ENCODE measurements at regions not wholly inside any gene's neighbourhood (a gene's known extent, or its start where the extent isn't known, plus 50 kb on each side); places are given as distances from the start of the nearest gene placed in this dataset.

- H3K27ac ChIP-seq (ENCODE audit: low read depth, low read length) = no peak overlapping the region
- WGBS, 3 donors = 19 to 35% (median 24%) methylated on average over 5 of the region's 5 CpGs
Measured at GRCh38 chr1:4965346-4966075, 311.1 kb downstream of the AJAP1 start.

- 50 to 68% (median 58%) methylated on average over 13 of the region's 13 CpGs for WGBS, 3 donors
- H3K27ac ChIP-seq (ENCODE audit: low read depth, low read length) = no peak overlapping the region
Measured at GRCh38 chr1:4964634-4965345, 310.4 kb downstream of the AJAP1 start.

- no peak overlapping the region for H3K27ac ChIP-seq (ENCODE audit: low read depth, low read length)
- WGBS, 3 donors = 63 to 83% (median 81%) methylated on average over 8 of the region's 8 CpGs
Measured at GRCh38 chr1:4963251-4963650, 308.8 kb downstream of the AJAP1 start.

GRCh38 chr1:4962836-4963235, 308.4 kb downstream of the AJAP1 start:
- 67 to 80% (median 74%) methylated on average over 10 of the region's 10 CpGs for WGBS, 3 donors
- H3K27ac ChIP-seq (ENCODE audit: low read depth, low read length) = no peak overlapping the region

- no peak overlapping the region for H3K27ac ChIP-seq (ENCODE audit: low read depth, low read length)
- WGBS, 3 donors = 71 to 84% (median 84%) methylated on average over 8 of the region's 8 CpGs
Measured at GRCh38 chr1:4961935-4962645, 307.7 kb downstream of the AJAP1 start.

GRCh38 chr1:4960782-4961475, 306.5 kb downstream of the AJAP1 start:
- 75 to 81% (median 79%) methylated on average over 16 of the region's 16 CpGs for WGBS, 3 donors
- H3K27ac ChIP-seq (ENCODE audit: low read depth, low read length) = no peak overlapping the region

- 83 to 91% (median 83%) methylated on average over 9 of the region's 9 CpGs for WGBS, 3 donors
- no peak overlapping the region for H3K27ac ChIP-seq (ENCODE audit: low read depth, low read length)
Measured at GRCh38 chr1:4960336-4960735, 305.9 kb downstream of the AJAP1 start.

- WGBS, 3 donors = 79 to 84% (median 81%) methylated on average over 6 of the region's 6 CpGs
- no peak overlapping the region for H3K27ac ChIP-seq (ENCODE audit: low read depth, low read length)
Measured at GRCh38 chr1:4959216-4959615, 304.8 kb downstream of the AJAP1 start.

- whole genome bisulfite sequencing, 3 donors = 89 to 92% (median 90%) methylated on average over 4 of the region's 4 CpGs
- H3K27ac ChIP-seq (ENCODE audit: low read depth, low read length) = no peak overlapping the region
Measured at GRCh38 chr1:4957027-4957426, 302.6 kb downstream of the AJAP1 start.

GRCh38 chr1:4954392-4954791, 300.0 kb downstream of the AJAP1 start:
- no peak overlapping the region for H3K27ac ChIP-seq (ENCODE audit: low read depth, low read length)

GRCh38 chr1:4951601-4952000, 297.2 kb downstream of the AJAP1 start:
- no peak overlapping the region for H3K27ac ChIP-seq (ENCODE audit: low read depth, low read length)
- 80 to 87% (median 86%) methylated on average over 8 of the region's 8 CpGs for WGBS, 3 donors

- H3K27ac ChIP-seq (ENCODE audit: low read depth, low read length) = no peak overlapping the region
- WGBS, 3 donors = 86 to 90% (median 89%) methylated on average over 5 of the region's 5 CpGs
Measured at GRCh38 chr1:4946343-4946742, 291.9 kb downstream of the AJAP1 start.

GRCh38 chr1:4944911-4945310, 290.5 kb downstream of the AJAP1 start:
- WGBS, 3 donors = 77 to 80% (median 79%) methylated on average over 9 of the region's 9 CpGs
- H3K27ac ChIP-seq (ENCODE audit: low read depth, low read length) = no peak overlapping the region

GRCh38 chr1:4944072-4944471, 289.7 kb downstream of the AJAP1 start:
- WGBS, 3 donors = 68 to 89% (median 76%) methylated on average over 5 of the region's 5 CpGs
- H3K27ac ChIP-seq (ENCODE audit: low read depth, low read length) = no peak overlapping the region

- no peak overlapping the region for H3K27ac ChIP-seq (ENCODE audit: low read depth, low read length)
- 78 to 85% (median 83%) methylated on average over 6 of the region's 6 CpGs for WGBS, 3 donors
Measured at GRCh38 chr1:4939266-4939665, 284.9 kb downstream of the AJAP1 start.

- H3K27ac ChIP-seq (ENCODE audit: low read depth, low read length) = no peak overlapping the region
- 80 to 93% (median 87%) methylated on average over 11 of the region's 11 CpGs for WGBS, 3 donors
Measured at GRCh38 chr1:4937876-4938534, 283.6 kb downstream of the AJAP1 start.

GRCh38 chr1:4935807-4936206, 281.4 kb downstream of the AJAP1 start:
- WGBS, 3 donors = 58 to 65% (median 64%) methylated on average over 4 of the region's 4 CpGs
- no peak overlapping the region for H3K27ac ChIP-seq (ENCODE audit: low read depth, low read length)

- WGBS, 3 donors = 74 to 90% (median 79%) methylated on average over 2 of the region's 2 CpGs
- no peak overlapping the region for H3K27ac ChIP-seq (ENCODE audit: low read depth, low read length)
Measured at GRCh38 chr1:4933232-4933631, 278.8 kb downstream of the AJAP1 start.
